ENCODE measurements at regions not wholly inside any gene's neighbourhood (a gene's known extent, or its start where the extent isn't known, plus 50 kb on each side); places are given as distances from the start of the nearest gene placed in this dataset.

GRCh38 chr3:194073926-194074325 is 62.0 kb upstream of the HES1 start:
- no peaks in the 10 kb centered on the region for H3K9me3 ChIP-seq
- DNase-seq, result no peak
- peaks cover 25% of the 10 kb centered on the region for H3K4me1 ChIP-seq (ENCODE audit: low read depth)
- no peak for ATAC-seq
- intact Hi-C loops (cut with DNase I, micrococcal nuclease), result loop anchor here in 1 of 2 donors (10.0 kb wide), 1 partner anchor 61 kb away; the partner anchor contains the start of gene HES1
- H3K36me3 ChIP-seq (ENCODE audit: low read depth), result no peaks in the 10 kb centered on the region
- no peak for TF ChIP-seq CTCF (IDR thresholded peaks at IDR 0.05)
- H3K4me3 ChIP-seq, result no peak overlapping the region

- ATAC-seq (no peak), DNase-seq (no peak)
- Histone ChIP-seq H3K4me3 (no peak overlapping the region), H3K36me3 (ENCODE audit: low read depth) (no peaks in the 10 kb centered on the region), H3K9me3 (no peaks in the 10 kb centered on the region), H3K4me1 (ENCODE audit: low read depth) (peaks cover 22% of the 10 kb centered on the region)
- intact Hi-C loops (cut with DNase I, micrococcal nuclease), result loop anchor here in 1 of 2 donors (10.0 kb wide), 1 partner anchor 60 kb away; the partner anchor contains the start of gene HES1
- no peak for TF ChIP-seq CTCF (IDR thresholded peaks at IDR 0.05)
Measured at GRCh38 chr3:194075088-194075615, 60.8 kb upstream of the HES1 start.

DNA sequence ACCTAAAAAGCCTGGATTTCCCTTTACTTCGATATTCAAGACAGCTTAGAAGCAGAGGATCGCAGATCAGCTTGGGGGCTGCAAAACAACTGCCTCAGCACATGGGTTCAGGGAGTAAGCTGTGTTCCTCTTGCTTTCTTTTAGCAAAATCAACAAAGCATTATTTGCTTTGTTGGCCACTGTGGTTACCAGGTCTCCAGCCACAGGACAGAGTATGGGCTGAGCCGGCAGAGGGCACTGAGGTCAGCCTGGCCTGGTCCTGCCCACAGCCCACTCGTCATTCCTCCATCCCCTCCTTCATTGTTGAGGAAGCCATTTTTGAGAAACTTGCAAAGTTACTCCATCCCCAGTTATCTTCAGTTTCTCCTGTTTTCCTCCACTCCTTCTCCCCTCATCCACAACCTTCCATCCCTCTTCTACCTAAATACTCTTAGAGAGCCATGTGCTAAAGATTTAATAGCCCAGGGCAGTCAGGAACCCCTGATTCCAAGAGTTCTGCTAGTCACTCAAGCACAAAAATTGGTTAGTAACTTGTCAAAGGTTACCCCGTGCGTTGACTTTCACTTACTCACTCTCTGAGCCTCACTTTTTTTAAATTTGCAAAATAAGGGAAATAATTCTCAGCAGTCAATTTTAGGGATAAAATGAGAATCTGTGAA is 60.0 kb upstream of the HES1 start:
- intact Hi-C loops (cut with DNase I, micrococcal nuclease), result loop anchor here in 1 of 2 donors (10.0 kb wide), 1 partner anchor 59 kb away; the partner anchor contains the start of gene HES1

DNA sequence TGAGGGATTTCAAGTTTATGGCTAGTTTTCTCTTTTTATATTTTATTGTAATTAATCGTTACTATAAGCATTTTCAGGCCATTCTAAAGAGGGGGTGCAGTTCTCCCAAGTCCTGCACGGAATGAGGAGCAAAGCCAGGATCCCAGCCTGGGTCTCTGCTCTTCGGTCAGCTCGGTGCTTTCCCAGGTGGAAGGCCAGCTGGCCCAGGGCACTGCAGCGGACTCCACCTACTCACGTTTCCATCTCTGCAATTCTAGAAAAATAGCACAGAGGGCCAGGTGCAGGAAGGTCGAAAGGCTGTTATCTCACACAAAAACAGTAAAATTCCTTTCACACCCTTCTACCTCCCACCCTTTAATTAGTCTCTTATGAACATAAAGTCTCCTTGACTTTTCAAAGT is 59.5 kb upstream of the HES1 start:
- Histone ChIP-seq H3K4me1 (ENCODE audit: low read depth) (peaks cover 24% of the 10 kb centered on the region), H3K36me3 (ENCODE audit: low read depth) (no peaks in the 10 kb centered on the region), H3K4me3 (no peak overlapping the region), H3K9me3 (no peaks in the 10 kb centered on the region)
- ATAC-seq, result peak; percentile 11
- no peak for DNase-seq
- TF ChIP-seq CTCF (IDR thresholded peaks at IDR 0.05), result no peak
- intact Hi-C loops (cut with DNase I, micrococcal nuclease), result loop anchor here in 1 of 2 donors (10.0 kb wide), 1 partner anchor 58 kb away; the partner anchor contains the start of gene HES1

More for the DNA sequence above, 60.0 kb upstream of the HES1 start:
- H3K4me1 ChIP-seq (ENCODE audit: low read depth), result peaks cover 25% of the 10 kb centered on the region
- ATAC-seq, result no peak
- H3K9me3 ChIP-seq, result no peaks in the 10 kb centered on the region
- no peak overlapping the region for H3K4me3 ChIP-seq
- no peaks in the 10 kb centered on the region for H3K36me3 ChIP-seq (ENCODE audit: low read depth)
- DNase-seq, result no peak
- TF ChIP-seq CTCF (IDR thresholded peaks at IDR 0.05), result no peak

- no peaks in the 10 kb centered on the region for H3K9me3 ChIP-seq
- peaks cover 26% of the 10 kb centered on the region for H3K4me1 ChIP-seq (ENCODE audit: low read depth)
- H3K4me3 ChIP-seq, result no peak overlapping the region
- DNase-seq (no peak), ATAC-seq (no peak)
- H3K36me3 ChIP-seq (ENCODE audit: low read depth), result no peaks in the 10 kb centered on the region
- intact Hi-C loops (cut with DNase I, micrococcal nuclease), result loop anchor here in 1 of 2 donors (10.0 kb wide), 1 partner anchor 57 kb away; the partner anchor contains the start of gene HES1
- no peak for TF ChIP-seq CTCF (IDR thresholded peaks at IDR 0.05)
Measured at GRCh38 chr3:194077602-194078001, 58.3 kb upstream of the HES1 start.
